HT-29 (cell line): ENCODE measurements at regions not wholly inside any gene's neighbourhood (a gene's known extent, or its start where the extent isn't known, plus 50 kb on each side); places are given as distances from the start of the nearest gene placed in this dataset.

ENCODE experiments used
- DNase-seq: peaks from one replicate; pipeline ENCODE4 v3.0.0-alpha.2; 2015; ENCODE audit warnings: low spot score

- DNase-seq = no peak
Measured at GRCh38 chr18:4854671-4855070, 342.4 kb downstream of the AKAIN1 start.

GRCh38 chr18:4851301-4851976 is 345.6 kb downstream of the AKAIN1 start:
- DNase-seq = no peak

GRCh38 chr18:4847056-4847455 is 350.0 kb downstream of the AKAIN1 start:
- DNase-seq = no peak

- no peak for DNase-seq
Measured at GRCh38 chr18:4844320-4844719, 352.7 kb downstream of the AKAIN1 start.

GRCh38 chr18:4843771-4844170 is 353.3 kb downstream of the AKAIN1 start:
- no peak for DNase-seq

- DNase-seq = no peak
Measured at GRCh38 chr18:4842751-4843150, 354.3 kb downstream of the AKAIN1 start.

- no peak for DNase-seq
Measured at GRCh38 chr18:4842287-4842686, 354.8 kb downstream of the AKAIN1 start.

- no peak for DNase-seq
Measured at GRCh38 chr18:4839639-4840038, 357.4 kb downstream of the AKAIN1 start.

GRCh38 chr18:4836141-4836540 is 360.9 kb downstream of the AKAIN1 start:
- no peak for DNase-seq

- no peak for DNase-seq
Measured at GRCh38 chr18:4831791-4832375, 365.2 kb downstream of the AKAIN1 start.

- DNase-seq = no peak
Measured at GRCh38 chr18:4831127-4831526, 365.9 kb downstream of the AKAIN1 start.

- DNase-seq = no peak
Measured at GRCh38 chr18:4823091-4823490, 368.0 kb upstream of the DLGAP1 start.

- DNase-seq = no peak
Measured at GRCh38 chr18:4821801-4822200, 366.7 kb upstream of the DLGAP1 start.

- no peak for DNase-seq
Measured at GRCh38 chr18:4817665-4818064, 362.6 kb upstream of the DLGAP1 start.

GRCh38 chr18:4813708-4814107 is 358.6 kb upstream of the DLGAP1 start:
- no peak for DNase-seq

- no peak for DNase-seq
Measured at GRCh38 chr18:4808891-4809290, 353.8 kb upstream of the DLGAP1 start.

GRCh38 chr18:4807604-4808293 is 352.6 kb upstream of the DLGAP1 start:
- DNase-seq = no peak

GRCh38 chr18:4806331-4806730 is 351.2 kb upstream of the DLGAP1 start:
- no peak for DNase-seq

- no peak for DNase-seq
Measured at GRCh38 chr18:4802296-4802695, 347.2 kb upstream of the DLGAP1 start.

- no peak for DNase-seq
Measured at GRCh38 chr18:4801151-4801550, 346.0 kb upstream of the DLGAP1 start.

GRCh38 chr18:4797002-4797685 is 342.0 kb upstream of the DLGAP1 start:
- no peak for DNase-seq

- DNase-seq = no peak
Measured at GRCh38 chr18:4789506-4789905, 334.4 kb upstream of the DLGAP1 start.

- DNase-seq = no peak
Measured at GRCh38 chr18:4781873-4782272, 326.8 kb upstream of the DLGAP1 start.
